ENCODE measurements at regions not wholly inside any gene's neighbourhood (a gene's known extent, or its start where the extent isn't known, plus 50 kb on each side); places are given as distances from the start of the nearest gene placed in this dataset.

DNA sequence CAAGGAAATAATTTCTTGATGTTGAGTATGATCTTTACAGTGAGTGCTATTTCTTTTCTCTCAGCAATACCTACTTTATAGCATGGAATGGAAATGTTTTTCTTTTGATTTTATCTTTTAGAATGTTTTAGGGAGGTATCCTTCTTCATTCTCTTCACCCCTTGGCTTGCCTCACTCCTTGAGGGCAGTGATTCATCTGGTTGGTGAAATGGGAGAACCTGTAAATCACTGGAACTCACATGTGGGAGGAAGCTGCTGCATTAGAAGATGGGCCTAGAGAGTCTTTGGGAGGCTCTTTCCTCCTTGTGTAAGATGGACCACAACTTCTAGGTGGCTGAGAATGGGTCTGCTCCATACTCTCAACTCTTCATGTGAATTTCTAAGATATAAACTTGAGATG lies 244.8 kb upstream of the SYNCRIP start:
- TF ChIP-seq, protein P1, sequence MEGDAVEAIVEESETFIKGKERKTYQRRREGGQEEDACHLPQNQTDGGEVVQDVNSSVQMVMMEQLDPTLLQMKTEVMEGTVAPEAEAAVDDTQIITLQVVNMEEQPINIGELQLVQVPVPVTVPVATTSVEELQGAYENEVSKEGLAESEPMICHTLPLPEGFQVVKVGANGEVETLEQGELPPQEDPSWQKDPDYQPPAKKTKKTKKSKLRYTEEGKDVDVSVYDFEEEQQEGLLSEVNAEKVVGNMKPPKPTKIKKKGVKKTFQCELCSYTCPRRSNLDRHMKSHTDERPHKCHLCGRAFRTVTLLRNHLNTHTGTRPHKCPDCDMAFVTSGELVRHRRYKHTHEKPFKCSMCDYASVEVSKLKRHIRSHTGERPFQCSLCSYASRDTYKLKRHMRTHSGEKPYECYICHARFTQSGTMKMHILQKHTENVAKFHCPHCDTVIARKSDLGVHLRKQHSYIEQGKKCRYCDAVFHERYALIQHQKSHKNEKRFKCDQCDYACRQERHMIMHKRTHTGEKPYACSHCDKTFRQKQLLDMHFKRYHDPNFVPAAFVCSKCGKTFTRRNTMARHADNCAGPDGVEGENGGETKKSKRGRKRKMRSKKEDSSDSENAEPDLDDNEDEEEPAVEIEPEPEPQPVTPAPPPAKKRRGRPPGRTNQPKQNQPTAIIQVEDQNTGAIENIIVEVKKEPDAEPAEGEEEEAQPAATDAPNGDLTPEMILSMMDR (IDR thresholded peaks at IDR 0.05; ENCODE audit: extremely low read depth, missing control alignments) = no peak
- no peak for DNase-seq (ENCODE audit: low spot score)

DNA sequence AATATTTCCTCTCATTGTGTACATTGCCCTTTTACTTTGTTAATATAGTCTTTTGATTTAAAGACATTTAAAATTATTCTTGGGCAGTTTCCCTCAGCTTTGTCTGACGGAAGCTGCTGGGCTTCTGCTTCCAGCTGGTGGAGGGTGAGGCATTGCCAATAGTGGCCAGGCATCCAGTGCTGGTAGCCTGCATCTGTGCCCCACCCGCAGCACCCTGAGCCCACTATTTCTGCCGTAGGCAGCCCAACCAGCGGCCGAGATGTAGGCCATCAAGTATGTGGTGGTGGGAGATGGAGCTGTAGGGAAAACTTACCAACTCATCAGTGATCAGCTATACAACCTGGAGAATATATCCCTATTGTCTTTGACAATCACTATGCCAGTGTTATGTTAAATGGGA lies 226.0 kb upstream of the SYNCRIP start:
- TF ChIP-seq, protein P1 (IDR thresholded peaks at IDR 0.05; ENCODE audit: extremely low read depth, missing control alignments) = no peak
- DNase-seq (ENCODE audit: low spot score) = no peak

DNA sequence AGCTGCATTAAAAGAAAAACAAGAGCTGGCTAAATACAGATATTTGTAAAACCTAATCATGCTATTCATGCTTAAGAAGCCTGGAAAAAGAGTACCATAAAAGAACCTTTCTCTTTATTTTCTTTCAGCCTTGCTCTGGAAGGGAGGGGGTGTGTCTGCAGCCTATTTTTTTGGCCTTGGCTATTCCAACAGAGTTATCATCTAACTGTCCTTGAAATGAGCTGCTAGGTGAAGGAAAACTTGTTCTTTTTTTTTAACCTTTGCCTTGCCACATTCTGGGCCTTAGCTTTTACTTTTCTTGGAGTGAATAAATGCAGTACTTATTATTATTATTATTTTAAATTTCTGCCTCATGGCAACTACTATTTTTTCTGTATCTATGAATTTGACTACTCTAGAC lies 224.9 kb upstream of the SYNCRIP start:
- DNase-seq (ENCODE audit: low spot score) = no peak
- TF ChIP-seq, protein P1 (IDR thresholded peaks at IDR 0.05; ENCODE audit: extremely low read depth, missing control alignments) = no peak

DNA sequence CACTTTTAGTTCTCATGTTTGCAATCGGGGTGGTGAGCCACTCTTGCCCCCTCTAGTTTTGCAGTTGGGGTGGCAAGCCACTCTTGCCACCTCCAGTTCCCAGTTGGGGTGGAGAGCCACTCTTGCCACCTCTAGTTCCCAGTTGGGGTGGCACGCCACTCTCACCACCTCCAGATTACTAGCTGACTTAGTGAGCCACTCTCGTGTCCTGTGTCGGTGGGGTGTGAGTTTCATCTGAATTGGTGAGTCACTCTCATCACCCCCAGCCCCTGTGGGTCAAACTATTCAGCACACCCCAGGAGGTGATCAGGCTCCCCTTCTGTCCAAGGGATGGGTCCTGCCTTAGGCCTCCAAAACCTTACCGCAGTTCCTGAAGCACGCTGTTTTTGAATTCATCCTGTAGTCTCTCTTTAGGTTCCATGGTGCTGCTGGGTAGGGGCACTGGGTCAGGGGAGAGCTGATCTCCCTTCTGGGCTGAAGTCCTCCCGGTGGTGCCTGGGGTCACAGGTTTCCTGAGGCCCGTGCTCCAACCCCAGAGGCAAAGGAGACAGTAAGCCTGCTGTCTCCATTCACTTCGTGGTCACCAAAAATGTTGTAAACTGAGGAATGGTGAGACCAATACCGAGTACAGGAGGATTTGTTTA lies 224.2 kb upstream of the SYNCRIP start:
- TF ChIP-seq, protein P1 (IDR thresholded peaks at IDR 0.05; ENCODE audit: extremely low read depth, missing control alignments) = no peak
- DNase-seq (ENCODE audit: low spot score) = no peak

DNA sequence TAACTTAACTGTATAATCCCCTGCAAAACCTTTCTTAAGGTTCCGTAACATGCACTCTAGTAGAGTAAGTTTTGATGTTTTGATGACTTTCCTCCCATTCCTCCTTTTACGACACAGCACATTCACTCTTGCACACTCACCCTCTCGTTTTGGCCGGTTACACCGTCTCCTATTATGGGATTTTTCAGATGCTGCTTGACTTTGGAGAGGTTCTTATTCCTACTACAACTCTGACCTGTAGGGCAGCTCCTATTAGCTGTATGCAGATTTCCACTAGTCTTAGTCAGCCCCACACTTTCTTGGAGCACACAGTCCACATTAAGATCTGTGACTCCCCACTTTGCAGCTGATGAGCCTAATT lies 223.7 kb upstream of the SYNCRIP start:
- TF ChIP-seq, protein P1 (IDR thresholded peaks at IDR 0.05; ENCODE audit: extremely low read depth, missing control alignments) = no peak
- DNase-seq (ENCODE audit: low spot score) = no peak

DNA sequence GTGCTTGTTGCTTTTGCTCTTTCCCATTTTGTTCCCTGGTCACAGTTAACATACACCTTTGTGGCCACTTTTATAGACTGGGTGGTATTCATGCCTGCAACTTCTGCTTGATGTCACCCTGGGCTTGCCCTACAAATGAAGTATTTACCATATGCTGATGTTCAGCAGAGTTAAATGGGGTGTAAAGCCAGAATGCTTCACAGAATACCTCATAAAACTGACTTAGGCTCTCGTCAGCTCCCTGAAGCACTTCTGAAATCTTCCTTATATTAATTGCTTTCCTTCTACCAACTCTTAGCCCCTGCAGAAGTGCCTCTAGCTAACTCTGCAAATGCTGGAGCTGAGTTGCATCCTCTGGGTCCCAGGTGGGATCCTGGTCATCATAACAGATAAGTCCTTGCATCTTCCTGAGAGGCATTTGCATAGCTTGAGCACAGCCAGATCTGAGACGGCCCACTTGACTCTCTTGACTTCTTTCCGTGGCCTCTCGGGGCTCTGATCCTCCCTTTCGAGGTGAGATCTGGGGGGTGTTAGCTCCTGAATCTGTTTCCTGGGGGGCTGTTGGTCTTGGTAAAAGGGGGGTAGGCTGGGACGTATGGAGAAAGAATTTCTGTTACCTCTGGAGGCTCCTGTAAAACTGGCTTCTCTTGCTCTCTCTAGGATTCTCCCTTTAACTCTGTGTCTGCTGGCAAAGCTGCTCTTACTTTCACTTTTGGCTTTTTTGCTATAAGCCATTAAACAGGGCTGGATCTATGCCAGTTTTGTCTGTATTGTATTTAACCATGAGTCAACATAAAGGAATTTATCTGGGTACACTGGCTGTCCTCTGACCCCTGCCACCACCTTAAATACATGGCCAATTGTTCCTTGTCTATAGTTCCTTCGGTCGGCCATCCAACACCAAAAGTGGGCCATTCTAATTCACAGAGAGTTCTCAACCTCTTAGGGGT lies 223.0 kb upstream of the SYNCRIP start:
- TF ChIP-seq, protein P1 (IDR thresholded peaks at IDR 0.05; ENCODE audit: extremely low read depth, missing control alignments) = no peak
- peak; percentile 16 for DNase-seq (ENCODE audit: low spot score)

Data from GM20000 (cell line).